NCI-H2029 (cell line): ENCODE measurements at regions not wholly inside any gene's neighbourhood (a gene's known extent, or its start where the extent isn't known, plus 50 kb on each side); places are given as distances from the start of the nearest gene placed in this dataset.

Experiments used
- DNase-seq: peaks from one replicate; lab custom pipeline; 2025; lab: John Stamatoyannopoulos, UW

DNA sequence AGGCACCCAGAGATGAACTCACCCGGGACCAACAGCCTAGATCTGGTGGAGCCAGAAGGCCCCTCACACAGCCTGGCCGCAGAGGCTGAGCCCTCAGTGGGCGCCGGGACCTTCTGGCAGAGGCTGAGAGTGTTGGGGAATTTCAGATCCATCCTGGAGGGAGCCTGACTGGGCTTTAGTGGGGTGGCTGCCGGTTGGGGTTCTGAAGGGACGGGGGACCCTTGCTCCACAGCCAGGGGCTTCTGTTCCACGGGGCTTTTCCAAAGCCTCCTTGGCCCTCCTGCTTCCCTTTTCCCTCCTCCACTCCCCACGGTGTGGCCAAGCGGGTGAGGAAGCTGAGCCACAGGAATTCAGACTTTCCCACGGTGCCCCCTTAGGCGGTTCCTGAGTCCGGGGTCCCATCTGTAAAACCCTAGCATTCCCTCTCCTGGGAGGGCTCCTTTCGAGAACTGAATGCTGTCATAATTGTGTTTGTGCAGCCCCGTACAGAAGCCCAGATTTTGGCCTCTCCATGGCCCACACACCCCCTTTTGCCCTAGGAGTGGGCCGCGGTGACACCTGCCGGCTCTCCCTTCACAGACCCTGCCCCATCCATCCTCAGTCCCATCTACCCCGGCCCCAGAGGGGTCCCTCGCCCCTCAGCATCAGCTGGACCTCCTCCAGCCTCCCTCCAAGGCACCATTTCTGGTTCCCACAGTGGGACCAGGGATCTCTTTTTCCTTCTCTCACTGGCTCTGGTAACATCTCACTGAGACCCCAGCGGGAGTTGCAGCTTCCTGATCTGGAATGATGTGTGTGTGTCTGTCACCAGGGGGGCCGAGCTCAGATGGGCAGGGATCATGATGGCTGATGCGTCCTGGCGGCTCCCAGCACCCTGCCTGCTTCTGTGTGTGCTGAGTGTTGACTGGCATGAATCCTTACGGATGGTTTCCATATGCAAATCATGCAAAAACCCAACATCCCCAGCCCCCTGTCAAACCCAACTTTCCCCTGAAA lies 1048.4 kb downstream of the TBC1D22A start:
- DNase-seq, result no peak

GRCh38 chr22:47808886-47809620 lies 1046.6 kb downstream of the TBC1D22A start:
- DNase-seq, result no peak

- no peak for DNase-seq
Measured at GRCh38 chr22:47808236-47808635, 1045.8 kb downstream of the TBC1D22A start.

- DNase-seq, result no peak
Measured at GRCh38 chr22:47807506-47807905, 1045.1 kb downstream of the TBC1D22A start.

GRCh38 chr22:47806894-47807293 lies 1044.4 kb downstream of the TBC1D22A start:
- no peak for DNase-seq

- no peak for DNase-seq
Measured at GRCh38 chr22:47805394-47805935, 1043.0 kb downstream of the TBC1D22A start.

- no peak for DNase-seq
Measured at GRCh38 chr22:47804281-47804680, 1041.8 kb downstream of the TBC1D22A start.

DNA sequence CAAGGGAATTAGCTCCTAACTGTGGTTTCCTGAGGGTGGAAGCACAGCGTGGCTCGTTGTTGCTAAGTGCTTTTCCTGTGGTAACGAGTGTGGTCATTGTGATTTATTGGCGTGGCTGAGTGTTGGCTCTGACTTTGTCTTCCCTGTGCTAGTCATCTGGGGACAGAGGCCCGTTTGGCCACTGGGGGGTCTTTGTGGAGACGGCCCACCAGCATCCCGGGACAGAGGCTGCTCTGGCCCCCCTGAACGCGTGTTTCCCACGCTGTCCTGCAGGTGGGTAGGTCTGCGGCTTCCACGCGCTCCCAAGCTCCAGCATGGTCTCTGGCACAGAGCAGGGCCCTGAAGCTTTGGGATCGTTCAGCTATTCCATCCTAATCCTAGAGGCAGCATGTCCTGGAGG lies 1040.0 kb downstream of the TBC1D22A start:
- DNase-seq, result no peak

- DNase-seq, result no peak
Measured at GRCh38 chr22:47801541-47802245, 1039.2 kb downstream of the TBC1D22A start.

DNA sequence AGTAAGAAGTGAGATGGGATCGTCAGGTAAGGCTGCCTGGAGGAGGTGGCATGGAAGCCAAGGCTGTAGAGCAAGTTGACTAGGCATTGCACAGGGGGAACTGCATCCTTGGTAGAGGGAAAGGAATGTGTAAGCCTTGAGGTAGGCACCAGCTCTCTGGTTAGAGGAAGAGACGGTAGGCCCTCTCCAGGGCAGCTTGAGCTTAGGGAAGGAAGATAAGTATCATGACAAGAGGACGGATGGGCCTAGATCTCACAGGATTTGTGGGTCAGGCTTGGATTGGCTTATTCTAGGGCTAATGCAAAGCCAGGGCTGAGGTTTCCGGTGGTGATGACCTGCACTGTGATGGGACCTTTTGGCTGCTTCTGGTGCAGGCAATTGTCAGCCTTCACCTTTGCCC lies 1035.8 kb downstream of the TBC1D22A start:
- no peak for DNase-seq

GRCh38 chr22:47797342-47797945 lies 1035.0 kb downstream of the TBC1D22A start:
- DNase-seq, result no peak

- no peak for DNase-seq
Measured at GRCh38 chr22:47796128-47796908, 1033.9 kb downstream of the TBC1D22A start.

GRCh38 chr22:47795477-47796127 lies 1033.2 kb downstream of the TBC1D22A start:
- no peak for DNase-seq

DNA sequence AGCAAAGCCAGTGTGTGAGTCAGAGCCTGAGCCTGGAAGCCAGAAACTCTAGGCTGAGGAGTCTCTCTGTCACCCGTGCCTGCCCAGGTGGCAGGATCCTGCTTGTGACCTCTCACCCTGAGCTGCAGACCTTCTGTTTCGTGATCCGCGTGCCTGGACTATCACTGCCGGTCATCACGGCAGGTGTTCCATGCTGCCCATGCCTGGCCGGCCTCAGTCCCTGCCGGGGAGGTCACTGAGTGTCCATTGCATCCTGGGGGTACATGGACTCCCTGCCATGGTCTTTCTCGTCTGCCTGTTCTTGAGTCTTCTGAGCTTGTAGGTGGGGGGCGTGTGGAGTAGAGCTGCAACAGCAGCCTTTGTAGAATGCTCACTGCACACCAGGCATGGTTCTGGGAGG lies 1032.4 kb downstream of the TBC1D22A start:
- DNase-seq, result no peak

- no peak for DNase-seq
Measured at GRCh38 chr22:47793304-47794101, 1031.1 kb downstream of the TBC1D22A start.

- no peak for DNase-seq
Measured at GRCh38 chr22:47789171-47789570, 1026.7 kb downstream of the TBC1D22A start.

- no peak for DNase-seq
Measured at GRCh38 chr22:47788461-47788860, 1026.0 kb downstream of the TBC1D22A start.

- no peak for DNase-seq
Measured at GRCh38 chr22:47787501-47788227, 1025.2 kb downstream of the TBC1D22A start.
